Limb (tissue), 2 donors: ENCODE measurements at regions not wholly inside any gene's neighbourhood (a gene's known extent, or its start where the extent isn't known, plus 50 kb on each side); places are given as distances from the start of the nearest gene placed in this dataset.
"Not testable (repeated sequence)": the region's sequence is repeated elsewhere in the genome, so short reads cannot be mapped to it uniquely, and the experiment has no call there.

ENCODE experiments used
- DNase-seq, 2 donors: peaks; one replicate each; pipeline ENCODE4 v3.0.0-alpha.2; 2016; ENCODE audit errors: extremely low spot score in 2 of 2

- no peak for DNase-seq
Measured at GRCh38 chr9:74413876-74414275, 83.3 kb upstream of the RORB start.

DNA sequence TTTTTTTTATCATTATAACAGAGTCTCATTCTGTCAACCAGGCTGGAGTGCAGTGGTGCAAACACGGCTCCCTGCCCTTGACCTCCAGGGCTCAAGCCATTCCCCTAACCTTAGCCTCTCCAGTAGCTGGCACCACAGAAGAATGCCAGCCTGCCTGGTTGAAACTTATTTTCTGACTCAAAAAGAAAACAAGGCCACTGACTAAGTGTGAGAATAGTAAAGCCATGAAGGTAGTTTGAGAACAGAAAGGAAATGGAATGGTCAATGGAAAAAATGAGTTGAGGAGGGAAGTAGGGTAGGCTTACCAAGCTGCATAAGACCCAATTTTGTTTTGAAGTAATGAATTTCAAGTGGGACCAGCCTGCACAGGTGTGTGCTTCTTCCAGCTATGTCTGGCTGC lies 82.8 kb upstream of the RORB start:
- DNase-seq, result no peak

DNA sequence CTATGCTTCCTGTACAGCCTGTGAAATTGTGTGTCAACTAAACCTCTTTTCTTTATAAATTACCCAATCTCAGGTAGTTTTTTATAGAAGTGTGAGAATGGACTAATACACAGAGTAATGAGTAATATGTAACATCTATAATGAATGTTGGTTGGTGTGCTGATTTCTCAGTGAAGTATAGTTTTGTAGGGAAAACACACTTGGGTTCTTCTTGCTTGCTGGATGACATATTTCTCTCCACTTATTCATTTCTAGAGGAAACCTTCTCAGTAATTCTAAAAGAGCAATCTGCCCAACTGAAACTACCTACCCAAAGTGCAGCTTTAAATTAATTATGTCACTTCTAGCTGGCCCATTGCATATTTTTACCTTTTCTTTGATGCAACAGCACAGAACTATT lies 81.1 kb upstream of the RORB start:
- no peak for DNase-seq

GRCh38 chr9:74424488-74424887 lies 72.6 kb upstream of the RORB start:
- DNase-seq, result not testable (repeated sequence)

- no peak for DNase-seq
Measured at GRCh38 chr9:74431467-74431866, 65.7 kb upstream of the RORB start.

- DNase-seq, result no peak
Measured at GRCh38 chr9:74443036-74443750, 53.9 kb upstream of the RORB start.

GRCh38 chr9:74444369-74444768 lies 52.8 kb upstream of the RORB start:
- DNase-seq, result no peak
